WERI-Rb-1 (cell line): ENCODE measurements at regions not wholly inside any gene's neighbourhood (a gene's known extent, or its start where the extent isn't known, plus 50 kb on each side); places are given as distances from the start of the nearest gene placed in this dataset.

ENCODE experiments used
- DNase-seq: peaks from one replicate; pipeline ENCODE4 v3.0.0-alpha.2; 2020
- H3K27ac ChIP-seq: fragments of 250-450 bp; sonication (Bioruptor Pico); 2 replicates; pipeline ENCODE4 v1.5.1; 2020; ENCODE audit warnings: mild to moderate bottlenecking, moderate library complexity
- H3K27me3 ChIP-seq: fragments of 250-450 bp; sonication (Bioruptor Pico); 2 replicates; pipeline ENCODE4 v1.5.1; 2021; ENCODE audit warnings: mild to moderate bottlenecking, low read depth, moderate library complexity; ENCODE audit not compliant: insufficient read depth, severe bottlenecking
- H3K36me3 ChIP-seq: fragments of 250-450 bp; sonication (Bioruptor Pico); 2 replicates; pipeline ENCODE4 v1.5.1; 2020; ENCODE audit warnings: mild to moderate bottlenecking, moderate library complexity
- H3K4me3 ChIP-seq: 2 replicates; pipeline ENCODE4 v1.5.1; 2011; ENCODE audit warnings: low read depth, mild to moderate bottlenecking, control low read depth, low read length
- H3K9me3 ChIP-seq: fragments of 250-450 bp; sonication (Bioruptor Pico); 2 replicates; pipeline ENCODE4 v1.5.1; 2021; ENCODE audit warnings: mild to moderate bottlenecking, moderate library complexity; ENCODE audit not compliant: severe bottlenecking
- TF ChIP-seq, protein P1 (sequence below): IDR thresholded peaks from 2 replicates; pipeline ENCODE4 v1.5.1; 2011; ENCODE audit warnings: low read depth, mild to moderate bottlenecking, control low read depth, inconsistent platforms, low read length

DNA sequence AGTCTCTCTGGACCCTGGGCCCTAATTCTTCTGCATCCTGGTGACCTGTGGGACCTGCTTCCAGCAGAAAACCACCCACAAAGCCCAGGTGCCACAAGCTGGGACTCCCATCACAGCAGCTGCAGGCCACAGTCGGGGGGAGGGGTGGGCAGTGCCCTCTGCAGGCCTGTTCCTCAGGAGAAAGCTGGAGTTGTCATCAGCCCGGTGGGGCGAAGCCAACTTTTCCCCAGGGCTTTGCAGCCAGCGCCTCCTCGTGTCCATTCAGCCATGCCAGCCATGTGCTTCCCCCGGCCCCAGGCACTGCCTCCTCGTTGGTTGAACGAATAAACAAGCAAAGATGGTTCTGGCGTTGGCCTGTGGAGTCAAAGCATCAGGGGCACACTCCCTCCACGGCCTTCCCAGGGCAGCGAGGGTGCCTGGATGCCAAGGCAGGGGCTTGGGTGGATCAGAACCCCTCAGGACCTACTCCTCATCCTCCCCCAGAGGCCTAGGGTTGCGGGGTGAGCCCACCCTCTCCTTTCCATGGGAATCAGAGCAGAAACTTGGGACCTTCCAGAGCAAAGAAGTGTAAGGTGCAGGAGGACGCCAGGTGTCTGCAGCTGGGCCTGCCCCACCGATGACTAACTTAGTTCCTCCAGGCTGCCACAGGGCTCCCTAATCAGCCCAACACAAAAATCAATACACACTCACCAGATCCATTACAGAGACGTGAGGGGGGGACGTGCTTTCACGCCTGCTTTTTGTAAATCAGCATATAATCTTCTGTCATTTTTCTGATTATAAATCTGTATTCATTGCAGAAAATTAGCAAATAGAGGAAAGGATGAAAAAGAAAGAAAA, 75.7 kb upstream of the RAB6C start:
- Histone ChIP-seq H3K4me3 (no peak overlapping the region), H3K36me3 (no peaks in the 10 kb centered on the region), H3K27ac (no peak overlapping the region), H3K27me3 (no peaks in the 10 kb centered on the region), H3K9me3 (no peaks in the 10 kb centered on the region)
- DNase-seq = peak; percentile 15
- TF ChIP-seq, protein P1, sequence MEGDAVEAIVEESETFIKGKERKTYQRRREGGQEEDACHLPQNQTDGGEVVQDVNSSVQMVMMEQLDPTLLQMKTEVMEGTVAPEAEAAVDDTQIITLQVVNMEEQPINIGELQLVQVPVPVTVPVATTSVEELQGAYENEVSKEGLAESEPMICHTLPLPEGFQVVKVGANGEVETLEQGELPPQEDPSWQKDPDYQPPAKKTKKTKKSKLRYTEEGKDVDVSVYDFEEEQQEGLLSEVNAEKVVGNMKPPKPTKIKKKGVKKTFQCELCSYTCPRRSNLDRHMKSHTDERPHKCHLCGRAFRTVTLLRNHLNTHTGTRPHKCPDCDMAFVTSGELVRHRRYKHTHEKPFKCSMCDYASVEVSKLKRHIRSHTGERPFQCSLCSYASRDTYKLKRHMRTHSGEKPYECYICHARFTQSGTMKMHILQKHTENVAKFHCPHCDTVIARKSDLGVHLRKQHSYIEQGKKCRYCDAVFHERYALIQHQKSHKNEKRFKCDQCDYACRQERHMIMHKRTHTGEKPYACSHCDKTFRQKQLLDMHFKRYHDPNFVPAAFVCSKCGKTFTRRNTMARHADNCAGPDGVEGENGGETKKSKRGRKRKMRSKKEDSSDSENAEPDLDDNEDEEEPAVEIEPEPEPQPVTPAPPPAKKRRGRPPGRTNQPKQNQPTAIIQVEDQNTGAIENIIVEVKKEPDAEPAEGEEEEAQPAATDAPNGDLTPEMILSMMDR = peak; percentile 25; the same call in 1 of the 2 replicates

DNA sequence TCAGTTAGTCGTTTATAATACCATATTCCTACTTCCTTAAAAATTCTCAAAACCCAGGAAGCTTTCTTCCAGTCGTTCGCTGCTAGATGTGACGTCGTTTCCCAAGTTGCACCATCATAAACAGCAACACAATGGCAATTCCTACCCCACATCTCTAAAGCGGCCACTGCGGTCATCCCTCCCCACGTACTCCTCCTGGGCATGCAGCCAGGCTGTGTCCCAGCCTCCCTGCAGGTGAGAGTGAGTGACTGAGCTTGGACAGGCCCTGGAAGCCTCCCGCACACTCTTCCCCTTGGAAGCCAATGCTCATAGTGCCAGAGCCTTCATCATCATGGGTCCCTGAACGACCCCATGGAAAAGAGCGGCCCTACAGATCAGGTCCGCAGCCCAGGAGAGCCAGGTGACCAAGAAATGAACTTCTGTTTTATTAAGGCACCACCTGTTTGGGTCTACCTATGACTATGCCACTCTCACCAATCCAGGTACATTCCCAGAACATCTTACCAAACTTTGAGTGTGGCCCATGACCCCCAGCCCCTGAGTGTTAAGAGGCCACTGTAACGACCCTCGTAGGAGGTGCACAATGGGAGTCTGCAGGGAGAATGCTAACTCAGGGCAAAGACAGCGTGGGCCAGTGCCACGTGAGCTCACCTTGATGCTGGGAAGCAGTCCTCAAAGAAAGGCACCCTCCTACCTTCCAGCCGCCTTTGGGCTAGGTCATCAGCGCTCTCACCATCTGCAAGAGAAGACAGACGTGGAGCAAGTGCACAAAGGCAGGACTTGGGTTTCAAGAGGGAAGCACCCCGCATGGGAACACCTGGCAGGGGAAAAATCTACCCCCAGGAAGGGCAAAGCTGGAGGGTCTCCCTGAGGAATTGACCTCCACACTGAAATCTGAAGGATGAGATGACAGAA, 74.7 kb upstream of the RAB6C start:
- Histone ChIP-seq H3K4me3 (no peak overlapping the region), H3K36me3 (no peaks in the 10 kb centered on the region), H3K27ac (no peak overlapping the region), H3K27me3 (no peaks in the 10 kb centered on the region), H3K9me3 (no peaks in the 10 kb centered on the region)
- DNase-seq = no peak
- TF ChIP-seq, protein P1 = no peak

GRCh38 chr2:129905664-129906081, 73.8 kb upstream of the RAB6C start:
- no peaks in the 10 kb centered on the region for H3K27me3 ChIP-seq
- no peak overlapping the region for H3K4me3 ChIP-seq
- H3K9me3 ChIP-seq = no peaks in the 10 kb centered on the region
- no peak overlapping the region for H3K27ac ChIP-seq
- TF ChIP-seq, protein P1 = no peak
- no peak for DNase-seq
- no peaks in the 10 kb centered on the region for H3K36me3 ChIP-seq

DNA sequence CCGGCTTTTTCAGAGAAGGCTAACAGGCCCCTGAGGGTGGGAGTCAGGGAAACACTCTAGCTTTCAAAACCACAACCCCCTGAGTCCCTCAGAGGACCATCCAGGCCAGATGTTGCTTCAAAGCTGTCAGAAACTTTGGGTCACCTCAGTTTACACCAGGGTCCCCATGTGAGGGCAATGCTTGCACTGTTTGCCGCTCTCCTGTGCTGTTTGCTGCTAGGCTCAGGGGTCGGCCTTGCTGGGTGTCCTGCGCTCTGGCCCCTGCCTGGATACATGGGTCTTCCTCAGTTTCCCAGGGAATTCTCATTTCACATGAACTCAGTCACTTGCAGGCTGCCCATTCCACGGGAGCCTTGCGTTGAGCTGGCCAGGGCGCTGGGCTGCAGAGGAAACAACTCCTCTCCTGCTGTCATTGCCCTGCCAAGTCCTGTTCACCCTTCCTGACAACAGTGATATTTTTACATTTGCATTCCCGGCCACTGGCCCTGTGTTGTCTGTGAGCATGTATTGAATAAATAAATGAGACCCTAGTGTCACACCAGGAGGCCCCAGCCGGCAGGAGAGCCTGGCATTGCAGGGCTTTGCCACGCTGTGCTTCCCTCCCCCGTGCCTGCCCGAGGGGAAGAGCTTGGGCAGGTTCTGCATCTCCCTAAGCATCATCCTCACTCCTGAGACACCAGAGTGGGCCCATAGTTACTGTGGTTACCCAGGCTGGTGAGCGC, 73.2 kb upstream of the RAB6C start:
- no peaks in the 10 kb centered on the region for H3K9me3 ChIP-seq
- TF ChIP-seq, protein P1 = no peak
- no peak for DNase-seq
- H3K27me3 ChIP-seq = no peaks in the 10 kb centered on the region
- no peak overlapping the region for H3K27ac ChIP-seq
- no peaks in the 10 kb centered on the region for H3K36me3 ChIP-seq
- no peak overlapping the region for H3K4me3 ChIP-seq

GRCh38 chr2:129906861-129907235, 72.6 kb upstream of the RAB6C start:
- H3K9me3 ChIP-seq = no peaks in the 10 kb centered on the region
- DNase-seq = no peak
- H3K27me3 ChIP-seq = no peaks in the 10 kb centered on the region
- no peak overlapping the region for H3K27ac ChIP-seq
- no peak overlapping the region for H3K4me3 ChIP-seq
- H3K36me3 ChIP-seq = no peaks in the 10 kb centered on the region
- TF ChIP-seq, protein P1 = no peak
